ENCODE measurements at regions not wholly inside any gene's neighbourhood (a gene's known extent, or its start where the extent isn't known, plus 50 kb on each side); places are given as distances from the start of the nearest gene placed in this dataset.
A peak's percentile ranks its signal among the peaks of the same experiment; 100 is the strongest.

- H3K36me3 ChIP-seq (ENCODE audit: control insufficient read depth, insufficient read depth, low read length), result no peaks in the 10 kb centered on the region
- H3K36me3 Mint-ChIP-seq, result no peaks in the 10 kb centered on the region
- peak overlapping the region in 1 of 2 donors; percentile 53 for H3K27ac Mint-ChIP-seq
- DNase-seq (no peak), ATAC-seq (peak; percentile 34 to 59 (median 58))
- no peaks in the 10 kb centered on the region for H3K27me3 ChIP-seq (ENCODE audit: control insufficient read depth, insufficient read depth, low read length)
- peaks cover 41% of the 10 kb centered on the region in 2 donors for H3K4me1 Mint-ChIP-seq
- WGBS (ENCODE audit: insufficient coverage), result 69% methylated on average over 7 of the region's 7 CpGs
- H3K9me3 ChIP-seq (ENCODE audit: control insufficient read depth, insufficient read depth, low read length), result no peaks in the 10 kb centered on the region
- H3K9me3 Mint-ChIP-seq, result no peaks in the 10 kb centered on the region
- peaks cover 0 to 10% of the 10 kb centered on the region in 2 donors for H3K27me3 Mint-ChIP-seq (ENCODE audit: low read depth in 2 of 2)
- peaks cover 21% of the 10 kb centered on the region for H3K4me1 ChIP-seq (ENCODE audit: control insufficient read depth, insufficient read depth, low read length)
- intact Hi-C loops (cut with micrococcal nuclease), result no loop called here
- H3K4me3 Mint-ChIP-seq, result no peak overlapping the region
- TF ChIP-seq, protein P1, sequence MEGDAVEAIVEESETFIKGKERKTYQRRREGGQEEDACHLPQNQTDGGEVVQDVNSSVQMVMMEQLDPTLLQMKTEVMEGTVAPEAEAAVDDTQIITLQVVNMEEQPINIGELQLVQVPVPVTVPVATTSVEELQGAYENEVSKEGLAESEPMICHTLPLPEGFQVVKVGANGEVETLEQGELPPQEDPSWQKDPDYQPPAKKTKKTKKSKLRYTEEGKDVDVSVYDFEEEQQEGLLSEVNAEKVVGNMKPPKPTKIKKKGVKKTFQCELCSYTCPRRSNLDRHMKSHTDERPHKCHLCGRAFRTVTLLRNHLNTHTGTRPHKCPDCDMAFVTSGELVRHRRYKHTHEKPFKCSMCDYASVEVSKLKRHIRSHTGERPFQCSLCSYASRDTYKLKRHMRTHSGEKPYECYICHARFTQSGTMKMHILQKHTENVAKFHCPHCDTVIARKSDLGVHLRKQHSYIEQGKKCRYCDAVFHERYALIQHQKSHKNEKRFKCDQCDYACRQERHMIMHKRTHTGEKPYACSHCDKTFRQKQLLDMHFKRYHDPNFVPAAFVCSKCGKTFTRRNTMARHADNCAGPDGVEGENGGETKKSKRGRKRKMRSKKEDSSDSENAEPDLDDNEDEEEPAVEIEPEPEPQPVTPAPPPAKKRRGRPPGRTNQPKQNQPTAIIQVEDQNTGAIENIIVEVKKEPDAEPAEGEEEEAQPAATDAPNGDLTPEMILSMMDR (IDR thresholded peaks at IDR 0.05), result no peak
- no peak overlapping the region for H3K4me3 ChIP-seq (ENCODE audit: low read length)
- no peak overlapping the region for H3K27ac ChIP-seq (ENCODE audit: low read length)
Observed at GRCh38 chr16:17024514-17024913, 446.2 kb downstream of the XYLT1 start.

- peak; percentile 47 to 64 for DNase-seq
- H3K4me3 Mint-ChIP-seq, result peak overlapping the region; percentile 81
Observed at GRCh38 chr16:17026600-17027242, 444.0 kb downstream of the XYLT1 start.

GRCh38 chr16:17027488-17028129 is 443.2 kb downstream of the XYLT1 start:
- Histone ChIP-seq H3K4me3 (ENCODE audit: low read length) (no peak overlapping the region), H3K36me3 (ENCODE audit: control insufficient read depth, insufficient read depth, low read length) (no peaks in the 10 kb centered on the region), H3K27me3 (ENCODE audit: control insufficient read depth, insufficient read depth, low read length) (no peaks in the 10 kb centered on the region), H3K4me1 (ENCODE audit: control insufficient read depth, insufficient read depth, low read length) (peaks cover 21% of the 10 kb centered on the region), H3K27ac (ENCODE audit: low read length) (peak overlapping the region; percentile 6), H3K9me3 (ENCODE audit: control insufficient read depth, insufficient read depth, low read length) (no peaks in the 10 kb centered on the region)
- H3K4me1 Mint-ChIP-seq, result peaks cover 41% of the 10 kb centered on the region in 2 donors
- intact Hi-C loops (cut with micrococcal nuclease), result loop anchor here (1.0 to 5.0 kb wide), 4 partner anchors 14 to 315 kb away; no protein-coding TSS in a partner anchor
- peak in 1 of 2 donors; percentile 6 for DNase-seq
- H3K27ac Mint-ChIP-seq, result peak overlapping the region; percentile 41 to 75
- H3K27me3 Mint-ChIP-seq (ENCODE audit: low read depth in 2 of 2), result peaks cover 0 to 15% of the 10 kb centered on the region in 2 donors
- H3K9me3 Mint-ChIP-seq, result peaks cover 0 to 2% of the 10 kb centered on the region in 2 donors
- WGBS (ENCODE audit: insufficient coverage), result 72% methylated on average over 6 of the region's 6 CpGs
- no peak for ATAC-seq
- TF ChIP-seq, protein P1 (IDR thresholded peaks at IDR 0.05), result no peak
- H3K36me3 Mint-ChIP-seq, result peaks cover 9% of the 10 kb centered on the region
- H3K4me3 Mint-ChIP-seq, result peak overlapping the region; percentile 69

More at GRCh38 chr16:17026600-17027242, 444.0 kb downstream of the XYLT1 start:
- Histone ChIP-seq H3K4me1 (ENCODE audit: control insufficient read depth, insufficient read depth, low read length) (peaks cover 21% of the 10 kb centered on the region), H3K27ac (ENCODE audit: low read length) (peak overlapping the region; percentile 56), H3K27me3 (ENCODE audit: control insufficient read depth, insufficient read depth, low read length) (no peaks in the 10 kb centered on the region), H3K9me3 (ENCODE audit: control insufficient read depth, insufficient read depth, low read length) (no peaks in the 10 kb centered on the region), H3K4me3 (ENCODE audit: low read length) (no peak overlapping the region), H3K36me3 (ENCODE audit: control insufficient read depth, insufficient read depth, low read length) (no peaks in the 10 kb centered on the region)
- 0% methylated on average over 1 of the region's 2 CpGs for WGBS (ENCODE audit: insufficient coverage)
- Mint-ChIP-seq H3K4me1 (peaks cover 41% of the 10 kb centered on the region in 2 donors), H3K27ac (peak overlapping the region; percentile 75 to 76), H3K9me3 (peaks cover 0 to 2% of the 10 kb centered on the region in 2 donors), H3K27me3 (ENCODE audit: low read depth in 2 of 2) (peaks cover 0 to 17% of the 10 kb centered on the region in 2 donors), H3K36me3 (peaks cover 9% of the 10 kb centered on the region)
- TF ChIP-seq, protein P1 (IDR thresholded peaks at IDR 0.05), result no peak
- intact Hi-C loops (cut with micrococcal nuclease), result loop anchor here (1.0 to 5.0 kb wide), 4 partner anchors 13 to 316 kb away; no protein-coding TSS in a partner anchor
- peak; percentile 67 to 88 (median 78) for ATAC-seq

Measured in natural killer cell (primary cell).